ENCODE measurements at regions not wholly inside any gene's neighbourhood (a gene's known extent, or its start where the extent isn't known, plus 50 kb on each side); places are given as distances from the start of the nearest gene placed in this dataset.

DNA sequence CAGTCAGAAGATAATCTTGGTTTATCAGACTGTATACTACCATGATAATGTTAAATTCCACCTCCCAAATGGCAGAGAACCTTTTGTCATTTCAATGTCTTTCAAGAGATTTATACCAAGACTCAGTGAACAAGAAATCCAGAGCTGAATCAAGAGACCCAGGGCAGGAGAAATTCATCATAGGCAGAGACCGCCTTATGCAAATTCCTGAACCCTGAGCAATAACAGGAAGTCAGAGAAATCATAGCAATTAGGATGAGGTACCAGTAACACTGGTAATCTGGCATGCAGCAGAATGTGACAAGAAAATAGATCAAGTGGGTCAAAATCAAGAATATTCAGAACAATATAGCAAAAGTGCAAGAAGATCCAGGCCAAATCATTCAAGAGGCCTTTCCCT lies 412.4 kb upstream of the LRATD1 start:
- TF ChIP-seq CTCF (IDR thresholded peaks at IDR 0.05; ENCODE audit: insufficient read depth, low read length, poor library complexity, severe bottlenecking) (no peak), EZH2phosphoT487 (conservative IDR thresholded peaks at IDR 0.05; ENCODE audit: low read length) (no peak)
